ENCODE measurements at regions not wholly inside any gene's neighbourhood (a gene's known extent, or its start where the extent isn't known, plus 50 kb on each side); places are given as distances from the start of the nearest gene placed in this dataset.

DNA sequence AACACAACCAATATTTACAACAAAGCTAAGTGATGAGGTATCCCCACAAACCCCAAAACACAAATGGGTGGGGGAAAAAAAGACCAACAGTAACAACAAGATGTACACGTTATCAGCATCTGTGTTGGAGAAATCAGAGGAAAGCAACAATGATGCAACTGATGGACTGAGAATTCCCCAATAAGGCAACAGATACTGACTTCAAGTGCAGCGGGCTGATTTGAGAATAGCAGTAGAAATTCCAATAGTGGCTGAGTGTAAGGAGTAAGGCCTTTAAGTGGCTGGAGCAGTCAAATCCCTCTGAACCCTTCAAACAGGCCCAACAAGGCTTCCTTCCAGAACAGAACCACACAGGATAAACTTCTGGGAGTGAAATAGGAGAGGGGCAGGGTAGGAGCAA, 97.6 kb downstream of the TM2D1 start:
- no peak overlapping the region for H3K4me3 ChIP-seq (ENCODE audit: low read length)
- TF ChIP-seq, protein P1, sequence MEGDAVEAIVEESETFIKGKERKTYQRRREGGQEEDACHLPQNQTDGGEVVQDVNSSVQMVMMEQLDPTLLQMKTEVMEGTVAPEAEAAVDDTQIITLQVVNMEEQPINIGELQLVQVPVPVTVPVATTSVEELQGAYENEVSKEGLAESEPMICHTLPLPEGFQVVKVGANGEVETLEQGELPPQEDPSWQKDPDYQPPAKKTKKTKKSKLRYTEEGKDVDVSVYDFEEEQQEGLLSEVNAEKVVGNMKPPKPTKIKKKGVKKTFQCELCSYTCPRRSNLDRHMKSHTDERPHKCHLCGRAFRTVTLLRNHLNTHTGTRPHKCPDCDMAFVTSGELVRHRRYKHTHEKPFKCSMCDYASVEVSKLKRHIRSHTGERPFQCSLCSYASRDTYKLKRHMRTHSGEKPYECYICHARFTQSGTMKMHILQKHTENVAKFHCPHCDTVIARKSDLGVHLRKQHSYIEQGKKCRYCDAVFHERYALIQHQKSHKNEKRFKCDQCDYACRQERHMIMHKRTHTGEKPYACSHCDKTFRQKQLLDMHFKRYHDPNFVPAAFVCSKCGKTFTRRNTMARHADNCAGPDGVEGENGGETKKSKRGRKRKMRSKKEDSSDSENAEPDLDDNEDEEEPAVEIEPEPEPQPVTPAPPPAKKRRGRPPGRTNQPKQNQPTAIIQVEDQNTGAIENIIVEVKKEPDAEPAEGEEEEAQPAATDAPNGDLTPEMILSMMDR (conservative IDR thresholded peaks at IDR 0.05; ENCODE audit: low read depth, low read length), result no peak
- DNase-seq (ENCODE audit: low read depth), result no peak

DNA sequence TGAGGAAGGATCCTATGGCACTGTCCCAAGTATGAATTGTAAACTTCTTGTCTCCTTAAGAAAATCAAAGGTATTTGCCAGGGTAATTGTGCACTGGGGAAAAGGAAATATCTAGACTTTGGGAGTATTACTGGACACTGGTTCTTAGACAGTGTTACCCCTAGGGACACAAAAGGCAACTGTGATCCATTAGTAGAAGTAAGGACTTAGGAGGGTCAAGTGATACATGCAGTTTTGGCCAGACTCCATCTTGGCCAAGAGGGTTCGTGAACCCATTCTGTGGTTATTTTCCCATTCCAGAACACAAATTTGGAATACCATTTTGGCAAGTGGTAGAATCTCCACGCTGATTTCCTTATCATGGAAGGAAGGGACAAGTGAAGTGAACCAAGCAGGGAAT, 98.1 kb downstream of the TM2D1 start:
- DNase-seq (ENCODE audit: low read depth), result no peak
- TF ChIP-seq, protein P1 (conservative IDR thresholded peaks at IDR 0.05; ENCODE audit: low read depth, low read length), result no peak
- H3K4me3 ChIP-seq (ENCODE audit: low read length), result no peak overlapping the region

DNA sequence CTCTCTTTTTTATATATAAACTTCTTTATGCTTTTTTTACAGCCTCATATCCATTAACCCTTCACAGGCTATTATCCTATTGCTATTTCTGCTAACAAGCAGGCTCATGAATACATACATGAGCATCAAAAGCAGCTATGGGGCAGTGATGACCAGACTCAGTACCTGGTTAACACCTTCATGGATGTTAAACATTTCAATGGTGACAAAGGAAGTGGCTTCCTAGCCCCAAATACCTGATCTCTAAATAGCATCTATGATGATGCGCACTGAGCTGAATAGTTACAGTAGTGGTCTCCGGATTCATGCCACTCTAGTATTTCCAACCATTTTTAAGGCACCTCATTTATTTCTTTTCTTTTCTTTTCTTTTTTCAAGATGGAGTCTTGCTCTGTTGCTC, 101.1 kb downstream of the TM2D1 start:
- TF ChIP-seq, protein P1 (conservative IDR thresholded peaks at IDR 0.05; ENCODE audit: low read depth, low read length), result no peak
- no peak for DNase-seq (ENCODE audit: low read depth)
- H3K4me3 ChIP-seq (ENCODE audit: low read length), result no peak overlapping the region

DNA sequence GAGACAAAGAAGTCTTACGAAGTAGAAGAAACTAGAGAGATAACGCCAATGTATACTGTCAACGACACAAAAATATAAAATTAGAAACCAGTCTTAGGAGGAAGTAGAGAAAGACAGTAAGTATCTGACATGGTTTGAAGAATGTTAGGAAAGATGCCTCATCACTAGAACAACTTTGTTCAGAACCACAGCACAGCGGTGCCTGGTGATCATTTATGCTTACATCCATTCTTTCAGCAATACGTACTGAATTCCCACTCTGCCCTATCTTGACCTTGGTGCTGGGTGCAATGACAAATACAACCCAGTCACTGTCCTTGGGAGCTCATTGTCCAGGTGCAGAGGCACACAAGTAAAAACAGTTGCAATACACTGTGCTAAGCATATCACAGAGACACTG, 104.4 kb downstream of the TM2D1 start:
- DNase-seq (ENCODE audit: low read depth), result no peak
- H3K4me3 ChIP-seq (ENCODE audit: low read length), result no peak overlapping the region
- TF ChIP-seq, protein P1 (conservative IDR thresholded peaks at IDR 0.05; ENCODE audit: low read depth, low read length), result no peak

DNA sequence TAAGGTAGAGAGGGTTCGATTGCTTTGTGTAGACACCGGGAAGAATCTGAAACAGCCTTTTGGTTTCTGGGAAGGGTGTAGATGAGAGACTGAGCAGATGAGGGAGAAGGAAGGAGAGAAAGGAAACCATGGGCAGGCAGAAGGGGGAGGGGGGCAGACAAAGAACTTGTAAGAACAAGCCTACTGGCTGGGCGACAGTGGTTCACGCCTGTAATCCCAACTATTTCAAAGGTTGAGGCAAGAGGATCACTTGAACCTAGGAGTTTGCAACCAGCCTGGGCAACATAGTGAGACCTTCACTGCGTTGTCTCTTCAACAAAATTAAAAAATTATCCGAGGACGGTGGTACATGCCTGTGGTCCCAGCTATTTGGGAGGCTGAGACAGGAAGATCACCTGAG, 106.2 kb downstream of the TM2D1 start:
- TF ChIP-seq, protein P1 (conservative IDR thresholded peaks at IDR 0.05; ENCODE audit: low read depth, low read length), result no peak
- DNase-seq (ENCODE audit: low read depth), result no peak
- no peak overlapping the region for H3K4me3 ChIP-seq (ENCODE audit: low read length)

DNA sequence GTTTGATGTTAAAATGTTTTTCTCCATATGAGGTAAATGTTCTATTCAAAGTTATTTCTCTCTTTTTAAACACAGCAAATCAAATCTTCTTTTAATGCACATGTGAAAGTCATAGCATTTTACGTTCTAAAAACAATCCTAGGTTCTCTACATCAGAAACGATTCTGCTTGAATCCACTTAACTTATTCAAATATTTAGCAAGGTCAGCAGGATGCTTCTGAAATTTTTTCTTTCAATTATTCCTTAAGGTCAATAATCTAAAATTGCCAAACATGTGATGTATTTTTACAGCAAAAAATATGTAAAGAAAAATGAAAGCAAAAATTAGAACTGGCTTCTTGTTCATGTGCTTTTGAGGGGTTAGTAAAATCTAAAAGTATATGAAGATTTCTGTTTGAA, 106.7 kb downstream of the TM2D1 start:
- no peak overlapping the region for H3K4me3 ChIP-seq (ENCODE audit: low read length)

DNA sequence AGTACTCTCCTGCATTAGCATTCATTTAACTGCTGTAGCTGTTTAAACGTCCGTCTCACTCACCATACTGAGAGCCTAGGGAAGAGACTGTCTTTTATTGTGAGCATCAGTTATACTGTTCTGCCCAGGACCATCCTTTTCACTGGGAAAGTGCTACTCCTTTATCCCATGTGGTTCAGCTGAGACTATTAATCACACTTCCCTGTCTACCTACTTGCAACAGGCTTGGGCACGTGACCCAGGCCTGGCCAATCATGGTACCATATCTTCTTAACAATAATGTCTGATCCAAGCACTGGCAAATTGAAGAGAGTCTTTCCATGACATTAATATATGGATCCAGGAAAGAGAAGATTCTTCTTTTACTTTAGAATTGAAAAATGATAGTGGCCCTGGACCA, 108.1 kb downstream of the TM2D1 start:
- H3K4me3 ChIP-seq (ENCODE audit: low read length), result no peak overlapping the region
- TF ChIP-seq, protein P1 (conservative IDR thresholded peaks at IDR 0.05; ENCODE audit: low read depth, low read length), result no peak
- DNase-seq (ENCODE audit: low read depth), result no peak

More for the DNA sequence above, 106.7 kb downstream of the TM2D1 start:
- TF ChIP-seq, protein P1 (conservative IDR thresholded peaks at IDR 0.05; ENCODE audit: low read depth, low read length), result no peak
- no peak for DNase-seq (ENCODE audit: low read depth)
